VCaP (cell line): ENCODE measurements at regions not wholly inside any gene's neighbourhood (a gene's known extent, or its start where the extent isn't known, plus 50 kb on each side); places are given as distances from the start of the nearest gene placed in this dataset.

Source experiments
- H3K27ac ChIP-seq: fragments of 450-650 bp; 2 replicates; pipeline ENCODE4 v1.5.1; 2017
- CTCF ChIP-seq: fragments of 450-650 bp; conservative IDR thresholded peaks from 2 replicates; pipeline ENCODE4 v1.5.1; 2017; ENCODE audit warnings: mild to moderate bottlenecking, moderate library complexity

GRCh38 chr2:2542966-2543611, 212.0 kb upstream of the MYT1L start:
- H3K27ac ChIP-seq = no peak overlapping the region; the same call in 1 of the 2 replicates
- no peak for TF ChIP-seq CTCF

GRCh38 chr2:2542316-2542715, 211.2 kb upstream of the MYT1L start:
- no peak overlapping the region for H3K27ac ChIP-seq
- no peak for TF ChIP-seq CTCF

- no peak overlapping the region for H3K27ac ChIP-seq
- TF ChIP-seq CTCF = no peak
These were observed 209.3 kb upstream of the MYT1L start for GRCh38 chr2:2540406-2540805.

- no peak for TF ChIP-seq CTCF
These were observed 205.5 kb upstream of the MYT1L start for GRCh38 chr2:2536416-2537056.

GRCh38 chr2:2530334-2530733, 199.3 kb upstream of the MYT1L start:
- TF ChIP-seq CTCF = no peak; the same call in 1 of the 2 replicates
- no peak overlapping the region for H3K27ac ChIP-seq

More at GRCh38 chr2:2536416-2537056, 205.5 kb upstream of the MYT1L start:
- no peak overlapping the region for H3K27ac ChIP-seq

GRCh38 chr2:2528846-2529245, 197.8 kb upstream of the MYT1L start:
- no peak overlapping the region for H3K27ac ChIP-seq
- TF ChIP-seq CTCF = no peak

GRCh38 chr2:2527148-2527547, 196.1 kb upstream of the MYT1L start:
- TF ChIP-seq CTCF = no peak
- no peak overlapping the region for H3K27ac ChIP-seq
